HUDEP-2 (cell line): ENCODE measurements at regions not wholly inside any gene's neighbourhood (a gene's known extent, or its start where the extent isn't known, plus 50 kb on each side); places are given as distances from the start of the nearest gene placed in this dataset.
"Not testable (repeated sequence)": the region's sequence is repeated elsewhere in the genome, so short reads cannot be mapped to it uniquely, and the experiment has no call there.

Source experiments
- DNase-seq, 76 experiments: peaks; one replicate each; lab custom pipeline; 2025; ENCODE audit not compliant: unreplicated experiment in 76 of 76; lab: John Stamatoyannopoulos, UW

DNA sequence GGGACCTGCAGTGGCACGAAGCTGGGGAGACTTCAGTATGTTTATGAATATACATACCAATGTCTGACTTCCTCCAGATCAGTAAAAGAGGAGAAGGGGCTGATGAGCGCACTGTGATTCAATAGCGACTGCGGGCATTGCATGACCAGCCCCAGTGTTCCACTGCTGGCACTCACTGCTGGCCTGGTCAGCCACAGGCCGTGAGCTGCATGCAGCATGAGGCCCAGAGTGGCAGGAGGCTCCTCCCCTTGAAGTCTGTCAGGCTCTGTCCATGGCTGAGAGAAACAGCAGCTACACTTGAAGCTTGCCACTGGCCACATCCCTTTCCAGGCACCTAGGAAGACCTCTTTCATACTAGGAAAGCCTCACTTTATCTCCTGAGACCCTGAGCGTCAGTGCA lies 265.9 kb upstream of the CDYL start:
- no peak for DNase-seq

DNA sequence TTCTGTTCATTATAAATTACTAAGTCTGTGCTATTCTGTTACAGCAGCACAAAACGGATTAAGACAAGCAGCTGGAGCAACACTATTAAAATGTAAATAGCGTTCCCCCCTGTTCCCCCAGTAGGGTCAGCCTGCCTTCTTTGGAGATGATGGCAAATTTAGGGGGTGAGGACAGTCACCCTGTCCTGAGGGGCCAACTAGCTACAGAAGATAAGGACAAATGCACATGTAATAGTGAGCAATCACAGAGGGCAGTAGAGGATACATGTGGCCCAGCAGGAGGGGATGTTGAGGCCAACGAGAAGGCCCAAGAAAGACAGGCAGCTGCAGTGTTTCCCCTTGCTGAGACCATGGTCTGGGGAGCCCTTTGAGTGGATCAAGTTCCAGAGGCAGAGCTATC lies 266.7 kb upstream of the CDYL start:
- DNase-seq, result no peak

DNA sequence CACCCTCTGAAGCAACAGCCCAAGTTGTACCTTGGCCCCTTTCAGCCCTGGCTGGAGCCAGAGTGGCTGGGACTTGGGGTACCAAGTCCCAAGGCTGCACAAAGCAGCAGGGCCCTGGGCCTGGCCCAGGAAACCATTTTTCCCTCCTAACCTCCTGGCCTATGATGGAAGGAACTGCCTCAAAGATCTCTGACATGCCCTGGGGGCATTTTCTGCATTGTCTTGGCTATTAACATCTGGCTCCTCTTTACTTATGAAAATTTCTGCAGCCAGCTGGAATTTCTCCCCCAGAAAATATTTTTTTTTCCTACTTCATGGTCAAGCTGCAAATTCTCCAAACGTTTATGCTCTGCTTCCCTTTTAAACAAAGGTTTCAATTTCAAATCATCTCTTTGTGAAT lies 269.4 kb upstream of the CDYL start:
- DNase-seq, result no peak

DNA sequence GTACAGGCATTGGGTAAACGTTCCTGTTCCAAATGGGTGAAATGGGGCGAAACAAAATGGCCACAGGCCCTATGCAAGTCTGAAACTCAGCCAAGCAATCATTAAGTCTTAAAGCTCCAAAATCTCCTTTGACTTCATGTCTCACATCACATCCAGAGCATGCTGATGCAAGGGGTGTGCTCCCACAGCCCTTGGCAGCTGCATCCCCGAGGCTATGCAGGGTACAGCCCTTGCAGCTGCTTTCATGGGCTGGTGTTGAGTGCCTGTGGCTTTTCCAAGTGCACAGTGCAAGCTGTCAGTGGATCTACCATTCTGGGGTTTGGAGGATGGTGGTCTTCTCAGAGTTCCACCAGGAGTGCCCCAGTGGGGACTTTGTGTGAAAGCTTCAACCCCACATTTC lies 270.0 kb upstream of the CDYL start:
- no peak for DNase-seq

DNA sequence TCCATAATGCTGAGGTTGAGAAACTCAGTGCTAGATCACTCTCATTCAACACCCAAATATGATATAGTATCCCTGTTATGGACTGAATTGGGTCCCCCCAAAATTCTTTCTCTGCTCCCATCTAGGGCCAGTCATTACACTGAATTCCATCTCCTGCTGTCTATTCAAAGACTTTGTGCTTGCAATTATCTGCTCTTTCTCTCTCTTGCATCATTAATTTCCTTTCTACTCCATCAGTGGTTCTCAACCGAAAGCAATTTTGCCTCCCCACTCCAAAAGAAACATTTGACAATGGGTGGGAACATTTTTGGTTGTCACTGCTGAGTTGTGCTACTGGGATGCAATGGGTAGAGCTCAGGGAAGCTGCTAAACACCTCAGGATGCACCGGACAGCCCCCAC lies 271.5 kb upstream of the CDYL start:
- DNase-seq, result no peak

DNA sequence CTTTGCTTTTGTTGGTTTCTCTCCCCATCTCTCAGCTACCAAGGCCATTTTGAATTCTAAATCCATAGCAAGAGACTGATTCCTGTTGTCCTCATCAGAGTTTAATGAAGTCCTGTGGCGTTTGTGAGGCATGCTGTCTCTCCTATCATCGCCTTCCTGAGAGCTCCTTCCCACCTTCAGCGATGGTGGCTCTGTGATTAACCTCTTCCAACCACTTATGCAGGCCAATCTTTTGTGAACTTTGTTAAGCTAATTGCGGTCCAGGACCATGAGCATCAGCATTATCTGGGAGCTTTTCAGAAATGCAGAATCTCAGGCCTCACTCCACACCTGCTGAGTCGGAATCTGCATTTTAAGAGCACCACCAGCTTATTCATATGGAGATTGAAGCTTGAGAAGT lies 272.5 kb upstream of the CDYL start:
- DNase-seq, result no peak

DNA sequence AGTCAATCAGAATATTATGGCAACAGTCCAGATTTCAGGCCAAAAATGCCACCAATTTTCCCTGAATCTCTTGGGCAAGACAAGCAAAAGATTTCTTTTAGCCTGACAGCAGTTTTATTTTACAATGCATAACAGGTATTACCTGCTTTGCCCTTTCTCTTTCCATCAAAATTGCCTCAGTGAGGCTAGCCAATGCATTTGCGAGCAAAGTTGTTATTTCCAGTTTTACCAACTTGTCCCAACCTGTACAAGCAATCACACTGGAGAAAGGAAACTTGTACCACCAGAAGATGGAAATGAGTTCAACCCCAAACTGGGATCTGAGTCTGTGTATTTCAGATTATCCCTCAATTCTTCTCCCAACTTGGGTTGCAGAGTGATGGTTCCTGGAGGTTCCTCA lies 279.9 kb upstream of the CDYL start:
- no peak for DNase-seq

DNA sequence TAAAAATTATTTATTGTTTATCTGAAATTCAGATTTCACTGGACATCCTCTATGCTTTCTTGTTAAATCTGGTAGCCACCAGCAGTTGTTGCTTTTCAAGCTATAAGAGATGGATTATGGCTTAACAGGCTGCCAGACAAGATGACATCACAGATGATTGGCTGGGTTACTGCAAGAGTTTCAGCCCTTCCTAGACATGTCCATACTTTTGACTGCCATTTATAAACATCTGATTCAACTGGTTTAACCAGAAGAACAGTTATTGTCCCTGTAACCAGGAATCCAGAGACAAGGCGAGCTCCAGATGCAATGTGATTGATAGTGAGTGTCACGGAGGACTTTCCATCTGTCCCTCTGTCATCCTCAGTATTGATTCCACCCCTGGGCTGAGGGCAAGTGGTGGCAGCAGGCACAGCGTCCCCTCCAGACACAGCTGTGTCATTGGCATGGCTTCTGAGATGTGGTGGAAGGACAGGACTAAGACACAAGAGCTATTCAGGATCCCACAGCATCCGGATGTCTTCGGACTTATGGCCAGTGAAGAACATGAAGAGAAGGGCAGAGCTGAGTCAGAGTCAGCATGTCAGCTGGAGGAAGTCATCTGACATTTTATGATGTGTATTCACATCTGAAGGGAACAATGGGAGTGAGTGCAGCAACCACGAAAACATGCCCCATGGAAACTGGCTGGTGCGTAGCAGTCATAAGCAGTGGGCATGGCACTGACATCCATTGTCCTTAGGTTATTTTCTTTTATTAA lies 284.5 kb upstream of the CDYL start:
- DNase-seq, result no peak

DNA sequence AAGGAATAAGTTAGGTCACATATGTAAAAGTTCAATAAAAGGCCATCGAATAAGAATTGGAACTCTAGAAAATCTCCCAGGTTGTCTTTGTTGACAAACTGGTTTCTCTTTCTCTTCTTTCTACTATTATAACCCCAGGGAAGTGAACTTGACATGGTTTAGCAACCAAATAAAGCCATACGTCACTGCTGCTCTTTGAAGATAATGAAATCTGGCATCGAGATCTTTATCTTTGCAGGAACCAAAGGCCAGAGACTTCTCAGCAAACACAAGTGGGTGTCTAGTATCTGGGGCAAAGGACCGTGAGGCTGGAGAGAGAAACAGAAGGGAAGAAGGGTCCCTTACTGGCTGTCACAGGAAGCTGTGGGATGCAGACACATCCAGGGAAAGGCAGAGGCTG lies 286.7 kb upstream of the CDYL start:
- no peak for DNase-seq

DNA sequence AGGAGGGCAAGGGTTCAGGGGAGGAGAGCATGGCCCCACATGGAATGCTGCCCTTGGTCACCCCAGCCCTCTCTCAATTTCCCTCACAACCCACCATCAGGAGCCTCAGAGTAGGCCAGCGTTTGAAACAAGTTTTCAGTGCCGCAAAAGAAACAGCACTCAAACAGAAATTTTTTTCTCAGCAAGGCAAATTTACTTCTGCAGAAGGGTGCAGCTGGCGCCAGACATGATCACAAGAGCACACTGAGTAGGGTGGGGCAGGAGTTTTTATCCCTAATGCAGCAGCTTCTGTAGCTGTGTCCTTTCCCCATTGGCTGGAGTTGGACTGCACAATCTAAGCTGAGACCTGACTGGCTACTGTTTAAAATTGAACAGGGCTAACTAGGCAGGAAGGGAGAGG lies 287.8 kb upstream of the CDYL start:
- DNase-seq, result no peak

DNA sequence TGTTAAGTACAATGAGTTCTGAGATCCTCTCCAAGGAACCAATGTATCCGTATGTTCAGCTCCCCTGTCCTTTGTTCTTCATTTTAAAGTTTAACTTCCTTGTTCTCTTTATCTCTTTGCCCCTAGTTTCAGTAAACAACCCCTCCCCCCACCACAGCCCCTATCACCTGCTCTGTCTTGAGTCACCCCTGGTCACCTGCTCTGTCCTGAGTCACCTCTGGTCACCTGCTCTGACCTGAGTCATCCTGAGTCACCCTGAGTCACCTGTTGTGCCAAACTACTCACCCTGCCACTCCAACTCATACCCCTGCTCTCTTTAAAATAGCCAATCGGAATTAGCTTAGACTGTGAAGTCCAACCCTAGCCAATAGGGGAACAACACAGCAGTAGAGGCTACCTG lies 288.7 kb upstream of the CDYL start:
- no peak for DNase-seq

DNA sequence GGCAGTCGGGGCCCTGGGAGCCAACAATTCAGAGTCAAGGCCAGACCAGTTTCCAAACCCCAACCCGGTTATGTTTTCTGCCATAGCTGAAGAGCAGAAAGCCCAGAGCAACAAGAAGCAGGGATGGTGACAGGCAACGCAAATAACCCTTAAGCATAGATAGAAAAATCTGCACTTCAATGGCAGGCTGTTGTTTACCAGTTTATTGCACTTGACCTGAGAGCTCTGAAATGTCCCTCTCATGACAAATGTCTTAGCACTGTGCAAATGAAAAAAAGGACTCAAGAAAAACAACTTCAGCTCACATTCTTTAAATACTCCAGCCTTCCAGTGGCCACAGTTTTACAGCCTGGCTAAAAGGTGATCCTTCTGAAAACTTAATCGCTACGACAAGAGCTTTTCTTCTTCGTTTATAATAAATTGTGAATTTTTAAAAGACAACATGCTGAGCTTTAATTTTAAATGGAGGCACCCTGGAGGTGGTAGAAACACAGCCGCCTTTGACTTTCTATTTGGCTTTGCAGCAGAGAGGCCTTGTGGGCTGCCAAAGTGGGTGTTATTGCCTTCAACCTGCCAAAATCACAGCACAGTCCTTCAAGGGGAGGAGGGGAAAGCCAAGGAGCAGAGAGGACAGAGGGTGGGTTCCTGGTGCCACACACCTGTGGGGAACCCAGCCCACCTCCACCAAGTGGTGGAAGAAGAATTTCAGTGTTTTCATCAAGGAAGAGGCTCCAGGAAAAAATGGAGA lies 289.5 kb upstream of the CDYL start:
- no peak for DNase-seq

DNA sequence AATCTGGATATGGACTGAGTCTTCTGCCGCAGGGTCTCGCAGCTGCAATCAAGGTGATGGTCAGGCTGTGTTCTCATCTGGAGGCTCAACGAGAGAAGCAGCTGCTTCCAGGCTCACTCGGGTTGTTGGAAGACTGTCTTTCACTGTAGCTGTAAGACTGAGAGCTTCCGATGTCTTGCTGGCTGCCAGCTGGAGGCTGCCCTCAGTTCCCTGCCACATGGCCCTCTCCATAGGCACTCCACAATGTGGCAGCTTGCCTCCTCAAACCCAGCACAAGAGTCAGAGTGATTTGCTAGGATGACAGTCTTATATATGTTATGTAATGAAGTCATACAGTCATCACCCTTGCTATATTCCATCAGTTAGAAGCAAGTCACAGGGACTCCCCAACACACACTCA lies 290.5 kb upstream of the CDYL start:
- no peak for DNase-seq

DNA sequence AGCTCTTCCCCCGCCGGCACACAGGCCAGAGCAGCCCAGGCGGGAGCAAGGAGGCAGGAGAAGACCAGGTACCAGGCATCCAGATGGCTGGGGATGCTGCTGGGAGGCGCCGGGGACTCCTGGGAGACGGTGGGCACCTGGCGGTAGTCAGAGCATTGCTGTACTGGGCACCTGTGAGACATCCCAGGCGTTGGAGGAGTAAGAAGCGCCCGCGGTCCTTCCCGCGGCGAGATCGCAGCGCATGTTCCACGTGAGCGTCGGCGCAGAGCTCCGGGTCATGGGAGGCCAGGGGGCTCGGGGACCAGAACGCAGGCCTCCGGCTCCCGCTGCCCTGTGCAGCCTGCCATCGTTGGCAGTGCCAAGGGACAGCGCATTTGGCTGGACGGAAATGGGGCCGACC lies 293.7 kb upstream of the CDYL start:
- DNase-seq, result no peak

DNA sequence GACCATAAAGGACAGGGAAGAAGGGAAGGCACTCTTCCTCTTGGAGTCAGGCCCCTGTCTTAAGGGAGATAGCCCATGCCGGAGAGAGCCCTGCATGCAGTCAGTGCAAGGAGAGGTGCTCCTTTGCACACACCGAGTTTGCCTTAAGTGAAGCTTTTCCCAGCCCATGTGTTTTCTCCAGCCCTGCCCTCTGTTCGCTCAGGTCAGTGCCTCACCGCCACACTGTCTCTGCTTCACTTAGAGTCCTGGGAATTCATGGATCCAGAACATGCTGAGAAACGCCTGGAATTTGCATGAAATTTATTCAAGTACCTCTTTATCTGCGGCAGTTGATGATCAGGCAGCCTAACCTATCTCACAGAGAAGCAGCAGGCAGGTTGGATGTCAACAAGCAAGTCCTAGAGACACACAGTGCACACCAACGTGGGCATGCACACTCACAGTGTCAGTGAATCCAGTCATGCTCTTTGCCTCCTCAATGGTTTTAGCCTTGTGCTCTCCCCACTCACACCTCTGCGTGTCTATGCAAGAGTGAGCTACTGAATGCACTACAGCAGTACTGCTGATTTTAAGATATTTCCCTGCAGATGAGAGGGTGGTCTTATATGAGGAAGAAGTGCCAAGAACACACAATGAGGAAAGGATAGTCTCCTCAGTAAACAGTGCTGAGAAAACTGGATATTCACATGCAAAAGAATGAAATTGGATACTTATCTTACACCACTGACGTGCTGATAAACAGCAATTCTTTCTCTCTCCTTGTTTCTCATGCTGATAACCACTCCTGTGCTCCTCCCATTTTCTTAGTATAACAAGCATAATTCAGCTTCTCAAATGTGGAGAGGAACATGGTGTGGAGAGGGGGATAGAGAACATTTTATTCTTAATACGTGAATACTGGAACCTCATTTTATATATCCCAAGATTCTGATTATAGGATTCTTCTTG lies 295.1 kb upstream of the CDYL start:
- peak in 6 of 76 experiments; percentile 19 to 33 (median 24) for DNase-seq

DNA sequence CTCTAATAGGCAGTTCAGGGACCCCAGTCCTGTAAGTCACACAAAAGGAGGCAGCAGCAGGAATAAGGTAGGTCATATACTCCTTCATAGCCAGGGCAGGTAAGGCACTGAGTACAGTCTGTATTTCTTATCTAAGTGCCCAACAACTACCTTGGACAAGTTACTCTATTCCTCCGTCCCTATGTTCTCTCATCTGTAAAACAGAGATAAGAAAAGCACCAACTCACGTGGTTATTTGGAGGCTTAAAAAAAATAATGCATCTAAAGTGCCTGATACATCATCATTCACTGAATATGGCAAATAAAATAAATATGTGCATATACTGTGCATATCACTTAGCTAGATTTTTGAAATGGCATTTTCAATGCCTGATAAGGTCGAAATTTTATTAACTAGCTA lies 298.1 kb upstream of the CDYL start:
- peak in 16 of 76 experiments; percentile 9 to 52 (median 26) for DNase-seq

DNA sequence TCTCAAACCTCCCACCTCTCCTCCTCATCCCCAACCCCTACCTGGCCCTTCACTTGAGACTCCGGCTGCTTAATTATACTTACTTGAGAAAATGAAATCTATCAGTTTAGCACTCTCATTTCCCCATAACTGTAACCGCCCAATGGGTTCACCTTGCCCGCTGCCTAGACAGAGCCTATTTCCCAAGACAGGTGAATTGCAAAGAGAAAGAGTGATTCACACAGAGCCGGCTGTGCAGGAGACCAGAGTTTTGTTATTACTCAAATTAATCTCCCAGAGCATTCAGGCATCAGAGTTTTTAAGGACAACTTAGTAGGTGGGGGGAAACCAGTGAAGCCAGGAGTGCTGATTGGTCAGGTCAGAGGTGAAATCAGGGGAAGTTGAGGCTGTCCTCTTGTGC lies 301.4 kb upstream of the CDYL start:
- DNase-seq, result no peak

DNA sequence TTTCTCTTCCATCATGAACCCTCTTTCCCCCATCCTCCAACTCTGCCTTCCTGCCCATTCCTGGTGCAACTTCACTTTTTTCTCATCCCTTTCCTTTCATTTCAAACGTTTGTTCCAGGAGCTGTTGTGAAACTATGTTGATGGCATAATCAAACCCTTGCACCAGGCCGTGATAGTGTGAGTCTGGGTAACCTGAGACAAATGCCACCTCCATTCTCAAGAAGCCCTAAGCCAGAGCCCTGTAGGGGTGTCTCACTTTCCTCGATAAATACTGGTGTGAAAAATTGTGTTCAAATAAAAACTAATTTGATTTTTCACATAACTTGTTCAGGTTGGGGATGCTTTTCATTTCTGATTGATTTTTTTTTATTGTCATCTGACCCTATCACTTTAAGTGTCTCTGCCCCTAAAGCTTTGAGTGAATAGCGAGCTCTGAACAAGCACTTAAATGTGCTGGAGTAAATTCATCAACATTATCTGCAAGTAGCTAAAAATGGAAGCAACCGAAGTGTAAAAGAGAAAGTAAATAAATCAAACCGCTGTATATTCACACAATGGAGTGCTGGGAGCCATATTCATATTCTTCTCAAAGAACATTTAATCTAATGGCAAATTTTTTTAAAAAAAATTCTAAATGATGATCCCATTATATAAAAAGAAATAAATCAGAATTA lies 303.1 kb upstream of the CDYL start:
- DNase-seq, result no peak

DNA sequence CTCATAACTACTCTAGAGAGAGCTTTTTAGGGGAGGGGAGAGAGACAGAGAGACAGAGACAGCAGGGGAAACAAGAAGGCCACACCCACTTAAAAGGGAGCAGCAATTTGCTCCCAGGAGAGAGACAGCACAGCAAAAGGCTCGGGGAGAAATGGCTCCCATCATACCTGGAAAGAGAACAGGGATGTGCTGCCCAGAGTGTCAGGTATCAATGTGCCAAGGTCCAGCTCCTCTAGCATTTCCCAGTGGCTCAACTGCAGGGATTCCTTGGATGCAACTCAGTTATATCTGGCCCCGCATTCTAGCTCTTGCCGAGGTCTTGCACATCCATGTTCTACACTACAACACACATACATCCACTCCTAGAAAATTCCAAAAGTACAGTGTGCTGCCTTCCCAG lies 304.0 kb upstream of the CDYL start:
- DNase-seq, result no peak

DNA sequence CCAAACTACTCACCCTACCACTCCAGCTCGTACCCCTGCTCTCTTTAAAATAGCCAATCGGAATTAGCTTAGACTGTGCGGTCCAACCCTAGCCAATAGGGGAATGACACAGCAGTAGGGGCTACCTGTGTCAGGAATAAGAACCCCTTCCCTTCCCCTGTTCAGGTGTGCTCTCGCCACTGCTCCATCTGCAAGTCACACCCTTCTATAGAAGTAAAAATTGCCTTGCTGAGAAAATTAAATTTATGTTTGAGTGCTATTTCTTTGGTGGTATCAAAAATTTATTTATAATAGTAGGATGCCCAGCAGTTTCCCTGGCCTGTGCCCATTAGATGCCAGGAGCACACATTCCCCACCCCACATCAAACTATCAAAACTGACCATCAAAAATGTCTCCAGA lies 304.7 kb upstream of the CDYL start:
- not testable (repeated sequence) for DNase-seq

DNA sequence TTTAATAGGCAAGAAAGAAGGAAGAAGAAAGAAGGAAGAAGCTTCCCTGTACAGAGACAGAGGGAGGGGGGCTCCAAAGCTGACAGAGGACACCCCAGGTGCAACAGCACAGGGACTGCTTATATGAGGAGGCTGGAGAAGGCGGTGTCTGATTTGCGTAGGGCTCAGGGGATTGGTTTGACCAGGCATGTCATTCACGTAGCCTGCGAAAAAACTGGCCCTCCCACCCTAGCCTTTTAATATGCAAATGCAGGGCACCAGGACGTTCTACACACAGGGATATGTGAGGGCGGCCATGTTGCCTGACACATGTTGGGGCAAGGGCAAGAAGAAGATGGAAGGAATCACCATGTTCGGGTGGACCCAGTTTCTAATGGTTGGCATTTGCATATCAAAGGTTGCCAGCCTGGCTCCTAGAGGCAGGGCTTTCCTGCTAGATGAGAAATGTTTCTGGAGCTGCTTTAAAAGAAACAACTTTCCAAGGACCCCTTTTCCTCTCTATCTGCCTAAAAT lies 305.4 kb upstream of the CDYL start:
- DNase-seq, result no peak
